GM19328 (cell line): ENCODE measurements at regions not wholly inside any gene's neighbourhood (a gene's known extent, or its start where the extent isn't known, plus 50 kb on each side); places are given as distances from the start of the nearest gene placed in this dataset.
"Not testable (repeated sequence)": the region's sequence is repeated elsewhere in the genome, so short reads cannot be mapped to it uniquely, and the experiment has no call there.

Experiments
- ATAC-seq: cut with Tn5 transposase; IDR thresholded peaks from one replicate; pipeline ENCODE4 v1.9.1; 2021; ENCODE audit warnings: mild to moderate bottlenecking, moderate library complexity; ENCODE audit not compliant: unreplicated experiment

GRCh38 chr16:14384745-14385144 is 245.3 kb downstream of the PARN start:
- no peak for ATAC-seq

- not testable (repeated sequence) for ATAC-seq
These were observed 246.2 kb downstream of the PARN start for GRCh38 chr16:14383844-14384243.

- no peak for ATAC-seq
These were observed 251.2 kb downstream of the PARN start for GRCh38 chr16:14378689-14379467.

GRCh38 chr16:14378131-14378551 is 251.9 kb downstream of the PARN start:
- no peak for ATAC-seq

GRCh38 chr16:14377326-14377725 is 252.7 kb downstream of the PARN start:
- no peak for ATAC-seq

GRCh38 chr16:14375132-14375491 is 254.9 kb downstream of the PARN start:
- ATAC-seq: no peak

GRCh38 chr16:14374451-14375131 is 255.5 kb downstream of the PARN start:
- no peak for ATAC-seq

- ATAC-seq: no peak
These were observed 256.2 kb downstream of the PARN start for GRCh38 chr16:14373896-14374295.

- ATAC-seq: no peak
These were observed 256.7 kb downstream of the PARN start for GRCh38 chr16:14373406-14373805.

GRCh38 chr16:14372471-14372870 is 257.6 kb downstream of the PARN start:
- ATAC-seq: no peak

GRCh38 chr16:14371778-14372431 is 258.2 kb downstream of the PARN start:
- no peak for ATAC-seq

GRCh38 chr16:14370736-14371234 is 259.3 kb downstream of the PARN start:
- no peak for ATAC-seq

GRCh38 chr16:14369734-14370598 is 260.1 kb downstream of the PARN start:
- no peak for ATAC-seq

GRCh38 chr16:14368399-14368798 is 261.7 kb downstream of the PARN start:
- ATAC-seq: no peak

GRCh38 chr16:14366974-14367707 is 262.9 kb downstream of the PARN start:
- ATAC-seq: no peak

- ATAC-seq: no peak
These were observed 263.6 kb downstream of the PARN start for GRCh38 chr16:14366447-14366846.

GRCh38 chr16:14365200-14365851 is 264.7 kb downstream of the PARN start:
- ATAC-seq: no peak

- ATAC-seq: no peak
These were observed 265.5 kb downstream of the PARN start for GRCh38 chr16:14364386-14365199.

- no peak for ATAC-seq
These were observed 266.0 kb downstream of the PARN start for GRCh38 chr16:14364112-14364385.
